Medulla oblongata (tissue), 1 donor: ENCODE measurements at regions not wholly inside any gene's neighbourhood (a gene's known extent, or its start where the extent isn't known, plus 50 kb on each side); places are given as distances from the start of the nearest gene placed in this dataset.
A peak's percentile ranks its signal among the peaks of the same experiment; 100 is the strongest.

Experiments
- DNase-seq: peaks from one replicate; pipeline ENCODE4 v3.0.0-alpha.2; 2015; ENCODE audit errors: extremely low spot score

- no peak for DNase-seq
Measured at GRCh38 chr1:4137621-4138415, 237.7 kb upstream of the C1orf174 start.

GRCh38 chr1:4139646-4140045 is 239.6 kb upstream of the C1orf174 start:
- DNase-seq, result no peak

- DNase-seq, result no peak
Measured at GRCh38 chr1:4140241-4140640, 240.2 kb upstream of the C1orf174 start.

GRCh38 chr1:4140821-4141220 is 240.7 kb upstream of the C1orf174 start:
- DNase-seq, result no peak

GRCh38 chr1:4144349-4144971 is 244.4 kb upstream of the C1orf174 start:
- no peak for DNase-seq

GRCh38 chr1:4146101-4146500 is 246.0 kb upstream of the C1orf174 start:
- no peak for DNase-seq

- no peak for DNase-seq
Measured at GRCh38 chr1:4146614-4147013, 246.5 kb upstream of the C1orf174 start.

GRCh38 chr1:4147509-4147908 is 247.4 kb upstream of the C1orf174 start:
- peak; percentile 5 for DNase-seq

GRCh38 chr1:4149281-4149680 is 249.2 kb upstream of the C1orf174 start:
- DNase-seq, result no peak

GRCh38 chr1:4149831-4150230 is 249.8 kb upstream of the C1orf174 start:
- DNase-seq, result no peak

- DNase-seq, result no peak
Measured at GRCh38 chr1:4150262-4150661, 250.2 kb upstream of the C1orf174 start.

GRCh38 chr1:4152266-4152665 is 252.2 kb upstream of the C1orf174 start:
- DNase-seq, result no peak

GRCh38 chr1:4153571-4153970 is 253.5 kb upstream of the C1orf174 start:
- no peak for DNase-seq

- no peak for DNase-seq
Measured at GRCh38 chr1:4156241-4156973, 256.3 kb upstream of the C1orf174 start.

- DNase-seq, result no peak
Measured at GRCh38 chr1:4160181-4160580, 260.1 kb upstream of the C1orf174 start.

GRCh38 chr1:4161366-4162006 is 261.4 kb upstream of the C1orf174 start:
- DNase-seq, result no peak

- DNase-seq, result no peak
Measured at GRCh38 chr1:4164965-4165364, 264.9 kb upstream of the C1orf174 start.

GRCh38 chr1:4165686-4166300 is 265.7 kb upstream of the C1orf174 start:
- DNase-seq, result no peak

- DNase-seq, result no peak
Measured at GRCh38 chr1:4166713-4167112, 266.6 kb upstream of the C1orf174 start.

- no peak for DNase-seq
Measured at GRCh38 chr1:4169991-4170390, 269.9 kb upstream of the C1orf174 start.

GRCh38 chr1:4170548-4171340 is 270.7 kb upstream of the C1orf174 start:
- no peak for DNase-seq
